IPS-15b (cell line): ENCODE measurements at regions not wholly inside any gene's neighbourhood (a gene's known extent, or its start where the extent isn't known, plus 50 kb on each side); places are given as distances from the start of the nearest gene placed in this dataset.

Experiments used
- H3K27me3 ChIP-seq: one replicate; pipeline ENCODE4 v1.6.1; 2013; ENCODE audit warnings: low read length; ENCODE audit not compliant: control insufficient read depth, insufficient read depth
- H3K36me3 ChIP-seq: one replicate; pipeline ENCODE4 v1.6.1; 2013; ENCODE audit warnings: low read length; ENCODE audit not compliant: control insufficient read depth, insufficient read depth
- H3K4me1 ChIP-seq: one replicate; pipeline ENCODE4 v1.6.1; 2013; ENCODE audit warnings: mild to moderate bottlenecking, low read length; ENCODE audit not compliant: control insufficient read depth, insufficient read depth
- H3K4me3 ChIP-seq: one replicate; pipeline ENCODE4 v1.5.1; 2013; ENCODE audit warnings: low read depth, low read length
- H3K9ac ChIP-seq: one replicate; pipeline ENCODE4 v1.6.1; 2013; ENCODE audit warnings: low read depth, mild to moderate bottlenecking, low read length
- H3K9me3 ChIP-seq: one replicate; pipeline ENCODE4 v1.6.1; 2013; ENCODE audit warnings: mild to moderate bottlenecking, low read length; ENCODE audit not compliant: control insufficient read depth, insufficient read depth

- Histone ChIP-seq H3K9ac (no peak overlapping the region), H3K9me3 (no peaks in the 10 kb centered on the region), H3K4me1 (no peaks in the 10 kb centered on the region), H3K4me3 (no peak overlapping the region), H3K27me3 (no peaks in the 10 kb centered on the region), H3K36me3 (no peaks in the 10 kb centered on the region)
Measured at GRCh38 chr17:73990290-73990689, 213.2 kb upstream of the RPL38 start.

DNA sequence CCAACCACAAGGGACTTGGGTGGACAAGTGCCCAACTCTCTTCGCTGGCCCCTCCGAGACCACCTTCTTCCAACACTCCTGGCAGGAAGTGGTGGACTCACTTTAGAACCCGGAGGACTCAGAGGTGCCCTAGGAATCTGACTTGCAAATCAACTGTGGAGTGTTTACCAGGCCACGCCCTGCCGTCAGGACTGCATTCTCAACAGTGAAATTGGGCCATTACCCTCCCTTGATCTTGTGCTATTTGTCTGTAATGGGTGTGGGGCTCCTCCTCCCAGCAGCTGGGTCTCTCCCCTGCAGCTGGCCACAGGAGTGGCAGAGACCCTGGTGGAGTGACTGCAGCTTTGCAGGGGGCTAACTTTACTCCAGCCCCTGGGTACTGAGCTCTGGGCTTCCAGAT, 212.2 kb upstream of the RPL38 start:
- Histone ChIP-seq H3K9me3 (no peaks in the 10 kb centered on the region), H3K27me3 (no peaks in the 10 kb centered on the region), H3K4me1 (no peaks in the 10 kb centered on the region), H3K4me3 (no peak overlapping the region), H3K36me3 (no peaks in the 10 kb centered on the region), H3K9ac (no peak overlapping the region)

DNA sequence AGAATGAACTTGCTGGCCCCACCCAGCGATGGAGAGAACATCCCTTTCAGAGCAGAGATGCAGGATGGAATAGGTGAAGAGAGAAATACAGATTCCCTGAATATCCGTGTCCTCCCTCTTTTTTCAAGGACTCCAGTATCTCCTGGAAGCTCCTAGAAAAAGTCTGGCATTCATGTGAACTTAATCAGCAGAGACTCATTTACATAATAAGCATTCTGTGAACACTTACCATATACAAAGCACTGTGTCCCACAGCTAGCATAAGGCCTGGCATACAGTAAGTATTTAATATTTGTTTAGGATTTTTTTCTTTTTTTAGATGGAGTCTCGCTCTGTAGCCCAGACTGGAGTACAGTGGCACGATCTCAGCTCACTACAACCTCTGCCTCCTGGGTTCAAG, 208.5 kb upstream of the RPL38 start:
- Histone ChIP-seq H3K4me3 (no peak overlapping the region), H3K27me3 (no peaks in the 10 kb centered on the region), H3K9me3 (no peaks in the 10 kb centered on the region), H3K9ac (no peak overlapping the region), H3K36me3 (no peaks in the 10 kb centered on the region), H3K4me1 (no peaks in the 10 kb centered on the region)

DNA sequence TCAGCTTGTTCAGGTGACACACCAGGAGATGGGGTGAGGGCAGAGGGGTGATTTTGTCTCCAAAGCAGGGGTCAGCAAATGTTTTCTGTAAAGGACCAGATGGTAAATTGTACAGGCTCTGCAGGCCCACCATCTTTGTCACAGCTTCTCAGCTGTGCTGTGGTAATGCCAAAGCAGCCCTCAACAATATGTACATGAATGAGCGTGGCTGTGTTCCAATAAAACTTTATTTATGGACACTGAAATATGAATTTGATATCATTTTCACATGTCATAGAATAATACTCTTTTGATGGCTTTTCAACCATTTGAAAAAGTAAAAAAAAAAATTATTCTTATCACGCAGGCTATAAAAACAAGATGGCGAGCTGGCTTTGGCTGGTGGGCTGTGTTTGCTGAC, 206.4 kb upstream of the RPL38 start:
- no peaks in the 10 kb centered on the region for H3K9me3 ChIP-seq
- H3K27me3 ChIP-seq = no peaks in the 10 kb centered on the region
- no peak overlapping the region for H3K9ac ChIP-seq
- no peaks in the 10 kb centered on the region for H3K36me3 ChIP-seq
- H3K4me3 ChIP-seq = no peak overlapping the region
- H3K4me1 ChIP-seq = no peaks in the 10 kb centered on the region

DNA sequence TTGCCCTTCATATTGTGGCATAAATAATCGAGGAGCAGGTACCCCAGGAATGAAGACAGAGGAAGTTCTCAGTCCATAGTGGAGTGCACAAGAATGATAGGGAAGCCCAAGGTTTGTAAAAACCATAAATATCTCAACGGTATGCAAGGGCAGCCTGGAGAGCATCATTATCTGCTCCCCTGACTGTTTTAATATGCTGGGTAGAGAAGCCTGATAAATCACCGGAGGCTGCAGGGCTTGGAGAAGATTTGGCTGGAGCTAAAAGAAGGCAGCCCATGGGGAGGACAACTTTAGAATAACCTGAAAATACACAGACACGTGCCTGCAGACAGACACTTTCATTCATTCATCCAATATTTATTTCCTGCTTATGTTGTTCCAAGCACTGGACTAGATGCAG, 205.2 kb upstream of the RPL38 start:
- H3K27me3 ChIP-seq = no peaks in the 10 kb centered on the region

GRCh38 chr17:73998653-73999645, 204.5 kb upstream of the RPL38 start:
- H3K27me3 ChIP-seq = no peaks in the 10 kb centered on the region
- no peaks in the 10 kb centered on the region for H3K4me1 ChIP-seq
- no peak overlapping the region for H3K9ac ChIP-seq
- no peaks in the 10 kb centered on the region for H3K9me3 ChIP-seq
- no peaks in the 10 kb centered on the region for H3K36me3 ChIP-seq
- H3K4me3 ChIP-seq = no peak overlapping the region

More for the DNA sequence above, 205.2 kb upstream of the RPL38 start:
- H3K9me3 ChIP-seq = no peaks in the 10 kb centered on the region
- H3K4me1 ChIP-seq = no peaks in the 10 kb centered on the region
- H3K36me3 ChIP-seq = no peaks in the 10 kb centered on the region
- no peak overlapping the region for H3K4me3 ChIP-seq
- H3K9ac ChIP-seq = no peak overlapping the region

DNA sequence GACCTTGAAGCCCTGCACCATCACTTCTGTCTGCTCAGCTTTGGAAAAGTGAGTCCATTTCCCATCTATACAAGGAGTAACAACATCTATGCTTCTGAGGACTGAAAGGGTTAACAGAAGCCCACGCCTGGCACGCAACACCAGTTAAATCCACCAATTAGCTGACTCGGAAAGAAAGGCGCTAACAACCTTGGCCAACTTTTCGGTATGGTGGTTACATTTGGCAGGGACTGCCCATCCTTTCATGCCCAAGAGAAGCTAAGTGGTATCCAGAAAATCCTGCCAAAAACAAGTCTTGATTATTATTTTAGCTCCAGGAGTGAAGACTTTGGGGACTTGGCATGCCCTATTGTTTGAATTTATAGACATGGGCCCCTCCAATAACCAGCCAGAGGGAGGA, 202.3 kb upstream of the RPL38 start:
- H3K4me1 ChIP-seq = no peaks in the 10 kb centered on the region
- no peak overlapping the region for H3K9ac ChIP-seq
- H3K36me3 ChIP-seq = no peaks in the 10 kb centered on the region
- no peak overlapping the region for H3K4me3 ChIP-seq
- H3K27me3 ChIP-seq = no peaks in the 10 kb centered on the region
- no peaks in the 10 kb centered on the region for H3K9me3 ChIP-seq

DNA sequence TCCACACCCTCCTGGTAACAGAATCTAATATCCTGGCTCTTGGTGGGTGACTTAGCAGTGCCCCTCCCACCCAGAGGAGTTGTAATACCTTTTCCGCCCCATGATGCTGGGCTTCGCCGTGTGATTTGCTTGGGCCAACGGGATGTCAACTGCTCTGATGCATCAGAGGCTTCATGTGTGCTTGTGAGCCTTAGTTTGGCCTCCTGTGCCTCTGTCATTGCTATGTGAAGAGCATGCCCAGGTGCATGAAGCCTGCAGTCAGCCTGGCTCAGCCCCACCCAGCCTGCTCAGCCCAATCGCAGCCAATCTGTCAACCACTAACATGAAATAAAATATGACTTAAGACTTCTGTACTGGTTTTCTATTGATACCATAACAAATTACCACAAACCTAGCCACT, 201.2 kb upstream of the RPL38 start:
- Histone ChIP-seq H3K9me3 (no peaks in the 10 kb centered on the region), H3K36me3 (no peaks in the 10 kb centered on the region)

GRCh38 chr17:74004056-74004455, 199.4 kb upstream of the RPL38 start:
- H3K9me3 ChIP-seq = no peaks in the 10 kb centered on the region
- no peak overlapping the region for H3K9ac ChIP-seq
- H3K4me3 ChIP-seq = no peak overlapping the region
- H3K4me1 ChIP-seq = peaks cover 5% of the 10 kb centered on the region
- H3K36me3 ChIP-seq = no peaks in the 10 kb centered on the region
- no peaks in the 10 kb centered on the region for H3K27me3 ChIP-seq

More for the DNA sequence above, 201.2 kb upstream of the RPL38 start:
- no peak overlapping the region for H3K9ac ChIP-seq
- no peaks in the 10 kb centered on the region for H3K4me1 ChIP-seq
- no peak overlapping the region for H3K4me3 ChIP-seq
- no peaks in the 10 kb centered on the region for H3K27me3 ChIP-seq

DNA sequence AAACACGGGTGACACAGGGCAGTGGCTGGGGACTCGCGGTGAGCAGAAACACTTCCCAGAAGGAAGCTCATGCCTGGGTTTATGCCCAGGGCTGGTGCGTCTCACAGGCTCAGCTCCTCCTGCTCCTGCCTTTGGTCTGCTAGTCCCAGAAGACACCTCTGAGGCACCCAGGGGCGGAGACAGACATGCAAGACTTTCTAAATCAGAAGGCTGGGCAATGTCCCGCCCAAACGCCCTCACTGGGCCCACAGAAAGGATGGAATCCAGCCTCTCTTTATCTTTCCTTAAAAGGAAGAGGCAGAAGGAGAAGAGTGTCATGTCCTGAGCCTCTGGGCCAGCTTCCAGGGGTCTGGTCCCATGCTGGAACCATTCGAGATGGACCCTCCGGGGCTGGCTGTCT, 197.7 kb upstream of the RPL38 start:
- H3K9me3 ChIP-seq = no peaks in the 10 kb centered on the region
- peaks cover 8% of the 10 kb centered on the region for H3K4me1 ChIP-seq
- H3K36me3 ChIP-seq = no peaks in the 10 kb centered on the region
- H3K9ac ChIP-seq = no peak overlapping the region
- no peaks in the 10 kb centered on the region for H3K27me3 ChIP-seq
- no peak overlapping the region for H3K4me3 ChIP-seq

DNA sequence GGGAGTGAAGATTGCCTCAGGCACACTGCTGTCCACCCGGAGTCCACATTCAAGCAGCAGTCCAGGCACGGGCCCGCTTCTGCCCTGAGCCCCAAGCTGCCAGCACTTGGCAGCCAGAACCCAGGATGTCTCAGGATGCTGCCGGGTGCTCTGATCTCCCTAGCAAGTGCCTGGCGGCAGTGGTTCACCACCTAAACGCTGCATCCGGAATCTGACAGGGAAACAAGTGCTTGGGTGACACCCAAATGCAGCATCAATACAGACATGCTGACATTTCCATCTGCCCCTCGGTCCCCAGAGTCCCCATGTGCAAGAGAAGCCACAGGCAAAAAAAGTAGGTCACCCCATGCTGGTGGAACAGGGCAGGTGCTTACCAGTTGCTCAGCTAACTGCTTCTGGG, 197.1 kb upstream of the RPL38 start:
- no peak overlapping the region for H3K9ac ChIP-seq
- H3K27me3 ChIP-seq = no peaks in the 10 kb centered on the region
- H3K36me3 ChIP-seq = no peaks in the 10 kb centered on the region
- H3K9me3 ChIP-seq = no peaks in the 10 kb centered on the region
- H3K4me3 ChIP-seq = no peak overlapping the region
- H3K4me1 ChIP-seq = peaks cover 8% of the 10 kb centered on the region

DNA sequence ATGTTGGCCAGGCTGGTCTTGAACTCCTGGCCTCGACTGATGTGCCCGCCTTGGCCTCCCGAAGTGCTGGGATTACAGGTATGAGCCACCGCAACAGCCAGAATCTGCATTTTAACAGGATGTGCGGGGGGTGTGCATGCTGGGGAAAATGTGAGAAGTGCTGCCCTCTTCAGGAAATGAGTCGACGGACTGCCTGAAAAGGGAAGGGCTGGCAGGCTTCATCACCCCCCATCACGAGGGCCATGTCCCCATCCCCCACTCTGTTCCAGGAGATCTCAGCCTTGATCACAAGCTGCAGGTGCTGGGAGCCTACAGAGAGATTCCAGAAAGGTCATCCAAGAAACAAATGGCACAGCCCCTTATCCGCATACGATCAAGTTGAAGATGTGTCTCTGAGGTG, 195.3 kb upstream of the RPL38 start:
- Histone ChIP-seq H3K4me3 (no peak overlapping the region), H3K9me3 (no peaks in the 10 kb centered on the region), H3K36me3 (no peaks in the 10 kb centered on the region), H3K27me3 (no peaks in the 10 kb centered on the region), H3K4me1 (peaks cover 8% of the 10 kb centered on the region), H3K9ac (no peak overlapping the region)
